Amygdala (tissue), 56 donors: ENCODE measurements at regions not wholly inside any gene's neighbourhood (a gene's known extent, or its start where the extent isn't known, plus 50 kb on each side); places are given as distances from the start of the nearest gene placed in this dataset.
A peak's percentile ranks its signal among the peaks of the same experiment; 100 is the strongest.
"Not testable (repeated sequence)": the region's sequence is repeated elsewhere in the genome, so short reads cannot be mapped to it uniquely, and the experiment has no call there.

Experiments used
- DNase-seq, 56 donors: peaks; one replicate each; lab custom pipeline; 2025; lab: John Stamatoyannopoulos, UW

DNA sequence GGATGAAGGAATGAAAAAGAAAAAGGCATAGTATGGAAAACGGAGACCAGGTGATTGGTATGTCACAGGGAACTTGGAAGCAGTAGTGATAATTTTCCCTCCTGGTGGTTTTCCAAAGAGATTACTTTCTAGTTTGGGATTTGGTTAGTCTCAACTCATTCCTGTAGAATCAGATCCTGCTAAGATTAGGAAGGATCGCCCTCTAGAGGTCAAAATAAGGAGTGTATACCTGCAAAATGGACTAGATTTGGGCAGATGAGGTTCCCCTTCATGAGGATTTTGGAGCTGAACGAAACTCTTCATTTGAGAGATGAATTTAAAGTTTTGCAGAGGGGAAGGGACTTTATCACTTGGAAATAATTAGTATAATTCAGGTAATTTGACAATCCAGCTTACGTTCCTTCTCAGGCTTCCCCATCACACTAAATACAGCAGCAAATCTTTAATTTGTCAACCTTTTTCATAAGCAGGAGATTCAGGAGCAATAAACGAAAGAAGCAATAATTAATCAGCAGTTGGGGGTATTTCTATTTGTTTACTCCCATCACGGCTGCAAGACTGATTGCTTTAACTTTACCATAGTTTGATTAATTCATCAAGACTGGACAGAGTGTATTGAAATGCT, 65.2 kb downstream of the CCDC195 start:
- DNase-seq: peak in 4 of 56 donors; percentile 0 to 37 (median 9)

DNA sequence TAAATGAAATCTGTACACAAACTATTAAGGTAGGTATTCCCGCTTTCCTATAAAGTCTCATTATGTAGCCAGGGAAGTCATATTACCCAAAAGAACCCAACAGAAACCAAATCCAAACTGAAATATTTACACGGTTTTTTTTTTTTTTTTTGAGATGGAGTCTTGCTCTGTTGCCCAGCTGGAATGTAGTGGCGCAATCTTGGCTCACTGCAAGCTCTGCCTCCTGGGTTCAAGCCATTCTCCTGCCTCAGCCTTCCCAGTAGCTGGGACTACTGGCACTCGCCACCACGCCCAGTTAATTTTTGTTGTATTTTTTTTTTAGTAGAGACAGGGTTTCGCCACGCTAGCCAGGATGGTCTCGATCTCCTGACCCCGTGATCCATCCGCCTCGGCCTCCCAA, 62.5 kb upstream of the CUL3 start:
- not testable (repeated sequence) for DNase-seq

DNA sequence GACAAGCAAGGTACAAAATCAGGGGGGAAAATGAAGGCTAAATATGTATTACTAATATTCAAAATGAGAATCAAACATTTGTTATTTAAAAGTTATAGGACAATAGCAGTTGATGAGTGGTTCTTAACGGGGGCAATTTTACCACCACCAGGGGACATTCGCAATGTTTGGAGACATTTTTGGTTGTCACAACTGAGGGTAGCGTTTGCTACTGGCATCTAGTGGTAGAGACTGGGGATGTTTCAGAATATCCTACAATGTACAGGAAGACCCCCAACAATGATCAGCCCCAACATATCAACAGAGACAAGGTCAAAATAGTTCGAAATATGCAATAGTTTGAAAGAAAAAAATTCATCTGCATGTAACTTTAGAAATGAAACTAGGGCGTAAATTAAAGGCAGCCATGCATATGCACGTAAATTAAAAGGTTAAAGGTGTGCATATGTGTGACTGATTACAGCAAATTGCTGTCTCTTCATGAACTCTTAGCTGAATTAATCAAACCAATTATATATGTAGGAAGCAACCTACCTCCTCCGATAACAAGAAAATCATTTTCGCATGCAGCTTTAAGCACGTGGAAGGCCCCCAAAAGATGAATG, 61.2 kb upstream of the CUL3 start:
- peak in 1 of 56 donors; percentile 19 for DNase-seq

DNA sequence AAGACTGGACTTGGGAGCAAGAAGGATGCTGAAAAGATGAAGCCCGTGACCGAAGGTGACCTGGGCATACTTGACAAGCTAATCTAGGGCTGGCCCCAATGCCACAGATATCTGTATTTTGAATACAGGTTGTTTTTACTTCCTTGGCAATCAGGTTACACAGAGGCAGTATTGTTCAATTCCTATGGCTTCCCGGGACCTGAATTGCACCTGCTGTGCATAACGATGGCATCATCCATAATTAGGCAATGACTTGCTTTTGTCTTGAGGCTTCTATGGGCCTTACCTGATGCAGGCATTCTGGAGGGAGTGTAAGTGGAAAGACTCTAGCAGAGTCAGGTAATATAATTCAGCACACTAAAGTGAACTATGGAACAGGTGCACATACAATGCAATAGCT, 60.6 kb upstream of the CUL3 start:
- DNase-seq: no peak

DNA sequence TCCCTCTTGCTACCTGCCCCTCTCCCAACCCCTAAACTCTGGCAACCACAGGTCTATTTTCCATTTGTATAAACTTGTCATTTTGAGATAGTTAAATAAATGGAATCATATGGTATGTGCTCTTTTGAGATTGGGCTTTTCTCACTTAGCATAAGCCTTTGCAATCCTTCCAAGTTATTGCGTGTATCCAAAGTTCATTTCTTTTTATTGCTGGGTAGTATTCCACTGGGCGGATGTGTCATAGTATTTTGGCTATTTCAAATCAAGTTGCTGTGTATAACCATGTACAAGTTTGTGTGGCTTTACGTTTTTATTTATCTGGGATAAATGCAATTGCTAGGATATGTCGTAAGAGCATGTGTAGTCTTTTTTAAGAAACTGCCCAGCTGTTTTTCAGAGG, 55.5 kb upstream of the CUL3 start:
- DNase-seq: no peak

DNA sequence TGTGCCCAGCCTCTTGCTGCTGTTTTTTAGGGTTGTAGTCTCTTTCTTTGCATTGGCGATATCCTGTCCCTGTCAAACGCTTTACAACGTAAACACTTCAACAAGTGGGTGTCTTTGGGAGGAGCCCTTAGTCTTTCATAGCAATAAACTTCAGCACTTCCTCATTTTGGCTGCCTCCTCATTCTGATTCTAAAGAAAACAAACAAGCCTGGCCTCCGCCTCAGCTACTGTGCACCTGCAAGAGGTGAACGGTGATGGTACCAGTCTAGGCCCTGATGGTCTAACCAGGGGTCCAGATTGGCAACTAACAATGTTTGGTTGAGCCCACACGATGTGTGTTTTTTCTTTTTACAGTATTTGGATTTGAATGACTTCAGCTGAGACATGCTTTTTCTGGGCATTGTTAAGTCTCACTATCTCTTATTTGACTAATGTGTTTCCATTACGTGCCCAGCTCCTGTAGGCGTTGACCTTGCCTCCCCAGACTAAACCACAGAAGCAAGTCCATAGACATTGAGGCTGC, 53.2 kb upstream of the CUL3 start:
- no peak for DNase-seq
